HG02678 (cell line): ENCODE measurements at regions not wholly inside any gene's neighbourhood (a gene's known extent, or its start where the extent isn't known, plus 50 kb on each side); places are given as distances from the start of the nearest gene placed in this dataset.
"Not testable (repeated sequence)": the region's sequence is repeated elsewhere in the genome, so short reads cannot be mapped to it uniquely, and the experiment has no call there.

Source experiments
- ATAC-seq: cut with Tn5 transposase; IDR thresholded peaks from one replicate; pipeline ENCODE4 v1.9.1; 2021; ENCODE audit warnings: mild to moderate bottlenecking, moderate library complexity; ENCODE audit not compliant: unreplicated experiment

GRCh38 chr15:38115121-38115520 is 137.5 kb upstream of the SPRED1 start:
- no peak for ATAC-seq

- ATAC-seq = no peak
Measured at GRCh38 chr15:38117781-38118180, 134.9 kb upstream of the SPRED1 start.

- ATAC-seq = not testable (repeated sequence)
Measured at GRCh38 chr15:38119865-38120264, 132.8 kb upstream of the SPRED1 start.

- no peak for ATAC-seq
Measured at GRCh38 chr15:38127306-38127771, 125.3 kb upstream of the SPRED1 start.

GRCh38 chr15:38128341-38128781 is 124.3 kb upstream of the SPRED1 start:
- ATAC-seq = no peak

GRCh38 chr15:38128921-38129320 is 123.7 kb upstream of the SPRED1 start:
- ATAC-seq = no peak

- peak; percentile 81 for ATAC-seq
Measured at GRCh38 chr15:38129531-38130204, 123.0 kb upstream of the SPRED1 start.

- ATAC-seq = peak; percentile 28
Measured at GRCh38 chr15:38130205-38130567, 122.5 kb upstream of the SPRED1 start.

- peak; percentile 57 for ATAC-seq
Measured at GRCh38 chr15:38130740-38131498, 121.7 kb upstream of the SPRED1 start.

- no peak for ATAC-seq
Measured at GRCh38 chr15:38134252-38134651, 118.4 kb upstream of the SPRED1 start.

GRCh38 chr15:38142195-38142594 is 110.4 kb upstream of the SPRED1 start:
- not testable (repeated sequence) for ATAC-seq

- no peak for ATAC-seq
Measured at GRCh38 chr15:38144921-38145320, 107.7 kb upstream of the SPRED1 start.

GRCh38 chr15:38145651-38146111 is 107.0 kb upstream of the SPRED1 start:
- ATAC-seq = no peak

- no peak for ATAC-seq
Measured at GRCh38 chr15:38147246-38147645, 105.4 kb upstream of the SPRED1 start.

- ATAC-seq = no peak
Measured at GRCh38 chr15:38148471-38148870, 104.2 kb upstream of the SPRED1 start.

GRCh38 chr15:38149315-38149714 is 103.3 kb upstream of the SPRED1 start:
- ATAC-seq = no peak

- no peak for ATAC-seq
Measured at GRCh38 chr15:38150148-38150547, 102.5 kb upstream of the SPRED1 start.

- no peak for ATAC-seq
Measured at GRCh38 chr15:38150794-38151193, 101.8 kb upstream of the SPRED1 start.

GRCh38 chr15:38153781-38154180 is 98.9 kb upstream of the SPRED1 start:
- no peak for ATAC-seq

- no peak for ATAC-seq
Measured at GRCh38 chr15:38154255-38154654, 98.4 kb upstream of the SPRED1 start.

GRCh38 chr15:38154837-38155236 is 97.8 kb upstream of the SPRED1 start:
- no peak for ATAC-seq

- no peak for ATAC-seq
Measured at GRCh38 chr15:38163658-38164057, 89.0 kb upstream of the SPRED1 start.
